ENCODE measurements at regions not wholly inside any gene's neighbourhood (a gene's known extent, or its start where the extent isn't known, plus 50 kb on each side); places are given as distances from the start of the nearest gene placed in this dataset.

GRCh38 chr6:81480139-81480538, 272.3 kb downstream of the TENT5A start:
- TF ChIP-seq CTCF (IDR thresholded peaks at IDR 0.05), result no peak
- TF ChIP-seq POLR2A (IDR thresholded peaks at IDR 0.05), result no peak

All from prostate gland (tissue), 2 donors.